NCI-H128 (cell line): ENCODE measurements at regions not wholly inside any gene's neighbourhood (a gene's known extent, or its start where the extent isn't known, plus 50 kb on each side); places are given as distances from the start of the nearest gene placed in this dataset.

Experiments
- DNase-seq: peaks from one replicate; lab custom pipeline; 2025; ENCODE audit not compliant: unreplicated experiment; lab: John Stamatoyannopoulos, UW

- no peak for DNase-seq
These were observed 869.4 kb upstream of the PHF14 start for GRCh38 chr7:10104292-10104691.

DNA sequence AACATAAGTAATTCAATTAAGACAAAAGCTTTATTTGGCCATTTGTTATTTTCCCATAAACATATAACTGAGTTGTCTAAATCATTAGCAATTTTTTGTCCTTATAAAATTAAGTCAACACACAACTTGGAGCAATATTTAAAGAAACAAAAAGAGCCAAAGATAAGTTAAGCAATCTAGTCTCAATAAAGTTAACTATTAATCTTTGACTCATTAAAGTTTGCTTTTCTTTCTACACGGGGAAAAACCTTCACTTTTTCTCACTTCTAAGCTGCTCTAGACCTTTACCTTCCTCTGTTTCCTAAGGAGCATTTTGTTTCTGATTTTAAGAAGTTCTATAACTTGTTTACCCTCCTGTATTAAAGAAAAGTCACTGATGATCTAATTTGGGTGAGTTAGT lies 867.1 kb upstream of the PHF14 start:
- no peak for DNase-seq

GRCh38 chr7:10116511-10116910 lies 857.2 kb upstream of the PHF14 start:
- DNase-seq, result no peak

GRCh38 chr7:10117815-10118214 lies 855.9 kb upstream of the PHF14 start:
- no peak for DNase-seq

- DNase-seq, result no peak
These were observed 852.7 kb upstream of the PHF14 start for GRCh38 chr7:10120936-10121335.

- DNase-seq, result no peak
These were observed 852.0 kb upstream of the PHF14 start for GRCh38 chr7:10121631-10122030.

DNA sequence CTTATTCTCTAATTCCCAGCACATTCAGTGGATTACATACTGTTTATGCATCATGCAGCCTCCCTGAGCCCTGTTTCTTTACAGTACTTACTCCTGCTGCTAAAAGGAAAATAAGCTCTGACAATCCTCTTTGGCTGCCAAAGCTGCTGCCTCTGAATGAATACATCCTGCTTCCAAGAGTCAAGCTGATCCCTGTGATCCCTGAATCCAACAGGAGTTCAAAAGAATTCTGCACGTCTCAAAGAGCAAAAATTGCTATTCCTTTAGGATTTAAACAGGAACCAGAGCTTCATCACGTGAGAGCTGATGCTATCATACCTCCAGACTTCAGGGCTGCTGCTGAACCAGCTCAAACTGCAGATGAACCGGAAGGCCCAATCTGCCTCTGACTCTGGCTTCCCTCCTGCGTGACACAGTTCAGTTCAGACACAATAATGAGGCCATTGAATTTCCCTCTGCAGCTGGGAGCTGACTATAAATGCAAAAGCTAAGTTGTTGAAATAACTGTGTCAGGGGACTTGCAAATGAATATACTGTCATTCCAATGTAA lies 851.0 kb upstream of the PHF14 start:
- DNase-seq, result no peak

GRCh38 chr7:10128748-10129147 lies 844.9 kb upstream of the PHF14 start:
- no peak for DNase-seq

DNA sequence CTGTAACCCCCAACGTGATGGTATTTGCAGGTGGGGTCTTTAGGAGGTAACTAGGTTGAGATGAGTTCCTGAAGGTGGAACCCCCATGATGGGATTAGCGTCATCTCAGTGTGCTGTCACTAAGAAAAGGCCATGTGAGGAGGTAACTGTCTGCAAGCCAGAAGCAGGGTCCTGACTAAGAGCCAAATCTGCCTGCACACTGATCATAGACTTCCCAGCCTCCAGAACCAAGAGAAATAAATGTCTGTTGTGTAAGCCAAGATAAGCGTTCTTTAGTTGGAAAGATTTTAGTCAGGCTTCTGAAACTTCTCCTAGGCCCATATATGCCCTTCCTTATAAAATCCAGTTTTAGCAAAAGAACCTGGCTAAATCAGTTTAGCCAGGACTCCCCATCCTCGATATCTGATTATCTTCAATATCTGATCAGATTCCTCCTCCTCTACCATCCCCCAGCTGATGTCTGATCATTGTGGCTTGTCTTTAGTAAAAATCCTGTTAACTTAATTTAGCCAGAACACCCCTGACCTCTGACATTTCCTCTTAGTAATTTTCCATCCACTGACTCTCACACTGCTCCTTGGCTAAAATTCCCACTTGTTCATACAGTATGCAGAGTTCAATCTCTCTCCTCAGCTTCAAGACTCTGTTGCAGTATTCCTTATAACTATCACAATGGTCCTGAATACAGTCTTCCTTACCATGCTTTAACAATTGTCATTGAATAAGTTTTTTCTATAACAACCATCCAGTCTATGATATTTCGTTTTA lies 835.4 kb upstream of the PHF14 start:
- no peak for DNase-seq

DNA sequence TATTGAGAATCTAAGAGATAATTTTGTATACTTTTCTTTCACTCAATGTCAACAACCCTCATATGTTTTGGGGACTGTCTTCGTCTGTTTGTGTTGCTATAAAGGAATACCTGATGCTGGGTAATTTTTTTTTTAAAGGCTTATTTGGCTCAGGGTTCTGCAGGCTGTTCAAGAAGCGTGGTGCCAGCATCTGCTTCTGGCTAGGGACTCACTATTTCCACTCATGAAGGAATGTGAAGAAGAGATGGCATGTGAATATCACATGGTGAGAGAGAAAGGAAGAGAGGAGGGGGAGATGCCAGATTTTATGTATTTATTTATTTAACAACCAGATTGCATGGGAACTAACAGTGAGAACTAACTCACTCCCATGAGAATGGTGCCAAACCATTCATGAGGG lies 827.4 kb upstream of the PHF14 start:
- DNase-seq, result no peak

DNA sequence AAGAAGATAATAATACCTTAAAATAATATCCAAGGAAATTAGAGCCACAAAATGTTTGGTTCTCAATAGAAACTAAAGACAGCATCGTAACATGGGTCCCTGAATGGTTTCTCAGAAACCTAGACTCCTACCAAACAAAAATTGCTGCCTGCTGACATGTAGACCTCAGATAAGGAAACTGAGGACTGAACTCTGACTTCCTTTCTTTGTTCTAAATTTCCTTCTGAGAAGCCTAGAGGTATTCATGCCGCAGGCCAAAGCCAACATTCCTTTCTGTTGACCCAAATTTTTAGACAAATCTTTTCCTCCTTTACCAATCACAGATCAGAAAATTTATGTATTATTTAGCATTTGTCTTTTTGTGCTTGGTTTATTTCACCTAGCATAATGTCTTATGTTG lies 816.7 kb upstream of the PHF14 start:
- no peak for DNase-seq

GRCh38 chr7:10181996-10182395 lies 791.7 kb upstream of the PHF14 start:
- DNase-seq, result no peak

DNA sequence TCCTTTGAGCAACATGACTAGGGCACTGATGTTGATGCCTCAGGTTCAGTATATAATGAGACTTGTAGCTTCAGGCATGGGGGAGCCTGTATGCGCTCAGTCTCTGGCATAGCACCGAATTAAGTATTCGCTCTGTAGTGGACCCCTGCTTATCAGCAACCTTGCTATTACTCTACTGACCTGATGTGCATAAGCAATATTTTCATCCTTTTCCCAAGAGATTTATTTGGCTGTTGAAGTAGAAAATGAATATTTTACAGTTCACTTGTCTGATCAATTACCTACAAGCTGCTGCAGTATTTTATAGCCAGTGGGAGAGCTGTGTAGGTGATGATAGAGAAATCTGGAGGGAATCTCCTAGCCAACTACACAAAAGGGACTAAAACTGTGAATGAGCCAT lies 781.6 kb upstream of the PHF14 start:
- no peak for DNase-seq

DNA sequence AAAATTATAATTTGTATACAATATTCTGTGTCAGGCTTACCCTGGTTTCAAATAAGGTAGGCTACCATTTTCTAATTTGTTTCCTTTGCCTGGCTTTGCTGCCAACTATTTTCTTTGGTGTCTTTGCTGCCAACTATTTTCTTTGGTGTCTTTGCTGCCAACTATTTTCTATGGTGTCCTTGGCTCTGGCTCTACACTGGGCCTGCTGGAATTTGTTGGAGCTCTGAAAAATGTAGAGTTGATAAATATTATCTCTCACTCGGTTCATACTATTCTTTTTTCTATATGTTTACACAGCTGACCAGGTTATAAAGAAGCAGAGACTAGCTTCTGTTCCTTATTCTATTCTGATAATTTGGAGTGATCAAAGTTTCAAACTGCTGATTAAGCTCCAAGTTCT lies 768.0 kb upstream of the PHF14 start:
- no peak for DNase-seq

GRCh38 chr7:10210000-10210399 lies 763.7 kb upstream of the PHF14 start:
- no peak for DNase-seq

DNA sequence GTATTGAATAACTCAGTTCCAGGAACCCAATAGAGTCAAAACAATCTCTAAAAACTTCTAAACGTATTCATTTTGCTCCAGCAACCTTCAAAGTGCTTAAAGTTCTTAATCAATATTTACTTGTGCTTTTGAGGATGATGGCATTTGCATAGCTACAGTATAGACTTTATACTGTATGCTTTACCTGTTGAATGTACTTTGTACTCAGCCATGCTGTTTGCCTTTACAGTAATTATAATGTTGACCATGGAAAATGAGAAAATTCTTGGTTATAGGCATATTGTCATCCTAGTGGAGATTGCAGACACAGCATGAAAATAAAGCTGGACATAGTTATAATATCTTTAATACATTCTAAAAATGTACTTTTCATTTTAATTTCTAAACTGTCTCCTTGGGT lies 762.7 kb upstream of the PHF14 start:
- no peak for DNase-seq

DNA sequence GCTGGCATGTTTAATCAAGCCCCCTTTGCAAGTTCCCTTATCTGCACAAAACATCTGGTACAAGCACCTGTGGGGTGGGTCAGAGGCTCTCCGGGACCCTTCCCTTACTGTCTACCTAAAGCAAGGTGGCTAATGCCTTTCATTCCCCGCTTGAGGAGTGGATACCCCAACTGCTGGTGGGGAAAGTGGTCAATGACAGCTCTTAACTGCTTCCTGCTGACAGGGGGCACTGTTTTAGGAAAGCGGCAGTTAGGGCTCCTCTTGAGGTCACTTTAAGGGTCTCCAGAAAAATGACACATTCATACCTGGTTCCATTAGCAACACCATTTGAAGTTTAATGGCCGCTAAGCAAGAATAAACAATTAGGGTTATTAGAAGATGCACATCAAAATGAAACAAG lies 761.8 kb upstream of the PHF14 start:
- no peak for DNase-seq

DNA sequence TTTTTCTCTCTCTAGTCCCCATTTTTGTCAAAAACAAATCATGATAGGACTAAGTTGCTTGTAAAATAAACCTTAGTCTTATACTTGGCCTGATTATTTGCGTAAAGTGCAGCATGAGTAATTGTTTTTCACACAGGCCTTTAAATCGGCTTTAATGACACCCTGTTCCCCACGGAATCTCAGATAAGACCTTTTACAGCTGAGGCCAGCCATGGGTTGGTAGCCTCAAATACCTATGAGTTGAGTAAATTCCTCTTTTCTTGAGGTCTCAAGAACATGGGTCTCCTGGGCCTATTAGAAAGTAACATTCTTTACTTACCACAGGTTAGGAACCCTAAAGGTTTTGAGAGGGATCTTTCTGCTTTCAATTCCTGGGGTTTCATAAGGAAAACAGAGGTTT lies 761.0 kb upstream of the PHF14 start:
- DNase-seq, result no peak

DNA sequence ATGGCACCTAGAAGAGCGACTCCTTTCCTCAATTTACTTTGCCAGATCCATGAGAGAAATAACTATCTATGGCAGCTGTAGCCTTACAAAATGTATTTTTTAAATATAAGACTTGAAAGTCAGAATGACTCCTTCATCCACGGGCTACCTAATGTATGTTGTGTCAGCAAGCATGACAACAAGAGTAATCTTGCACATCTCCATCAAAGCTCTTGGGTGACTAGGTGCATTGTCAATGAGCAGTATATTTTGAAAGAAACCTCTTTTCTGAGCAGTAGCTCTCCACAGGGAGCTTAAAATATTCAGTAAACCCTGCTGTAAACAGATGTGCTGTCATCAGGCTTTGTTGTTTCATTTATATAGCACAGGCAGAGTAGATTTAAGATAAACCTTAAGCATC lies 757.2 kb upstream of the PHF14 start:
- no peak for DNase-seq

- no peak for DNase-seq
These were observed 752.6 kb upstream of the PHF14 start for GRCh38 chr7:10221084-10221483.

- DNase-seq, result no peak
These were observed 750.7 kb upstream of the PHF14 start for GRCh38 chr7:10222976-10223375.

DNA sequence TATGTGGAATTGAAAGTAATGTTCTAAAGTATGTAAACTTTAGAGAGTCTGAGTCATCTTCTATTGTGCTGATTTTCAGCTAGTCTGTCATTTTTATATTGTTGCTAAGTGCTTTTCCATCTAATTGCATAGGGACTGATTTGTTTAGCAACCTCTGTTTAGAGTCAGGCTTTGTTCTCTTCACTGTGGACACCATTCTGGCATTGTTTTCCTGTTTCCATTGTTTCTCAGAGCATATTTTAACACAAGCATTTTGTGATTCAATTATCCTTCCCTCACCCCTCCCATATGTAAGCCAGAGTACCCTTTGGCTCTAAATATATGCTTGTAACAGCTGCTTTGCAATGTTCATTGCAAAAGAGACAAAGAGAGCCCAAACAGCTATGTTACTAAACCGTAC lies 748.4 kb upstream of the PHF14 start:
- no peak for DNase-seq

DNA sequence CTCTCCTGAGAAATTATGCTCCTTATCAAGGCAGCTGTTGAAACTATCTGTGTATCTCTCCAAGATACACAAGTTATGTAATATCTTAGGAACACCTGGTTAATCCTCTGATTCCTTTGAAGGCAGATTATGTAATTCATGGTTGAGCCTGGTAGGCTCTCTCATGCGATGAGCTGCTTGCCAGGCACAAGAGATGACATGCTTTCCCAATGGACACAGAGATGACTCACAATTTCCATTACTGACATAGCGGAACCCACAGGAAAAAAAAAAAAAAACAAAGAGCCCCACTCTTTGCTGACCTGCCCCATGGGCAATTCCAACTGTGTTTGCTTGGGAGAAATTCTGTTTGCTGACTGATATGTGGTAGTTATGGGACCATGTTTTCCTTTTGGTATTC lies 736.4 kb upstream of the PHF14 start:
- no peak for DNase-seq
